Thoracic aorta (tissue), 2 donors: ENCODE measurements at regions not wholly inside any gene's neighbourhood (a gene's known extent, or its start where the extent isn't known, plus 50 kb on each side); places are given as distances from the start of the nearest gene placed in this dataset.
"Not testable (repeated sequence)": the region's sequence is repeated elsewhere in the genome, so short reads cannot be mapped to it uniquely, and the experiment has no call there.

Source experiments
- ATAC-seq: fragments of 150-250 bp; one replicate; pipeline ENCODE4 v1.8.0; 2017; ENCODE audit warnings: low read depth; ENCODE audit not compliant: insufficient number of reproducible peaks, low FRiP score
- DNase-seq: peaks from one replicate; pipeline ENCODE4 v3.0.0-alpha.2; 2020; ENCODE audit warnings: low spot score
- H3K27ac ChIP-seq, 2 donors: fragments of 200-600 bp; sonication (generic); 1 replicate in 1 of 2; 2 replicates in 1 of 2; pipeline ENCODE4 v1.5.1; 2016; ENCODE audit warnings: mild to moderate bottlenecking in 2 of 2, moderate library complexity in 2 of 2
- H3K27me3 ChIP-seq: fragments of 200-600 bp; sonication (generic); replicated peaks from 2 replicates; pipeline ENCODE4 v1.6.0; 2016; ENCODE audit warnings: mild to moderate bottlenecking; ENCODE audit not compliant: insufficient read depth
- H3K36me3 ChIP-seq: fragments of 200-600 bp; sonication (generic); one replicate; pipeline ENCODE4 v1.5.1; 2016
- H3K4me1 ChIP-seq, 2 donors: fragments of 200-600 bp; sonication (generic); 1 replicate in 1 of 2; 2 replicates in 1 of 2; pipeline versions ENCODE4 v1.5.1 to v1.6.0; 2016; ENCODE audit warnings: low read depth in 2 of 2, mild to moderate bottlenecking in 1 of 2; ENCODE audit not compliant: control insufficient read depth in 1 of 2
- H3K4me3 ChIP-seq: fragments of 200-600 bp; sonication (generic); 2 replicates; pipeline ENCODE4 v1.5.1; 2016; ENCODE audit warnings: mild to moderate bottlenecking
- H3K9me3 ChIP-seq: fragments of 200-600 bp; sonication (generic); 2 replicates; pipeline ENCODE4 v1.5.1; 2016
- CTCF ChIP-seq: fragments of 200-600 bp; sonication (generic); IDR thresholded peaks from one replicate; pipeline ENCODE4 v1.5.1; 2019; ENCODE audit warnings: antibody characterized with exemption

DNA sequence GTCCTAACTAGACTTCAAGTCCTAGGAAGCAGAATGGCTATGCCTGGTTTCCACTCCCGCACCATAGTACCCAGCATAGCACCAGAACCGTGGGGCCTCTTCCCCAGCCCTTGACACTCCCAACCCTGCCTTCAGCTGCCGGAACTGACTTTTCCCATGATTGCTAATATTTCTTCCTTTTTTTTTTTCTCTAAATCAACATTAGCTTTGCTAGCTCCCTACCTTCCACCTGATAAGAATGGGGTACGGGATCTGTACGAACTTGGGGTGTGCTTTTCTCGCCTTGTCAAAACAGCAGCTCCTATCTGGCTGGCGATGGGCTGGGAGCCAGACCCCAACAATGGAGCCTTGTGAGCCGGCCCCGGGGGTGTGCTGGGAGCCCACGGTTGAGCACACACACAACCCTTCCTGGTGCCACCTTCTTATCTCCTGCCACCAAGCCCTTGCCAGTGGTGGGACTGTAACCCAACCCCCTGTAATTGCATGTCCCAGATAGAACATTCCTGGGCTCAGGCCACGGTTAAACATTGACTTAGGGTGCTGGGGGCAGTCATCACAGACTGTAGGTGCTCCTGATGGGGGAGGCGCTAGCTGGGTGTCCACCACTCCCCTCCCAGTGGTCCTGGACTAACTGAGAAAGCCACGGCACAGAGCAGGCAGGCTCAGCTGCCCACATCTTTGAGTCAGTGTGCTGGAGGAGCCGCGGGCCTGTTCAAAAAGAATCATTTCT, 213.0 kb upstream of the HAAO start:
- no peaks in the 10 kb centered on the region for H3K27me3 ChIP-seq
- no peak overlapping the region for H3K27ac ChIP-seq
- H3K4me3 ChIP-seq: no peak overlapping the region
- no peaks in the 10 kb centered on the region for H3K36me3 ChIP-seq
- TF ChIP-seq CTCF: no peak
- no peaks in the 10 kb centered on the region for H3K9me3 ChIP-seq
- no peak for ATAC-seq
- H3K4me1 ChIP-seq: no peaks in the 10 kb centered on the region
- no peak for DNase-seq

GRCh38 chr2:43004879-43005244, 212.5 kb upstream of the HAAO start:
- Histone ChIP-seq H3K36me3 (no peaks in the 10 kb centered on the region), H3K27me3 (no peaks in the 10 kb centered on the region), H3K27ac (no peak overlapping the region), H3K4me1 (no peaks in the 10 kb centered on the region), H3K9me3 (no peaks in the 10 kb centered on the region), H3K4me3 (no peak overlapping the region)
- ATAC-seq: no peak
- no peak for TF ChIP-seq CTCF
- DNase-seq: no peak

DNA sequence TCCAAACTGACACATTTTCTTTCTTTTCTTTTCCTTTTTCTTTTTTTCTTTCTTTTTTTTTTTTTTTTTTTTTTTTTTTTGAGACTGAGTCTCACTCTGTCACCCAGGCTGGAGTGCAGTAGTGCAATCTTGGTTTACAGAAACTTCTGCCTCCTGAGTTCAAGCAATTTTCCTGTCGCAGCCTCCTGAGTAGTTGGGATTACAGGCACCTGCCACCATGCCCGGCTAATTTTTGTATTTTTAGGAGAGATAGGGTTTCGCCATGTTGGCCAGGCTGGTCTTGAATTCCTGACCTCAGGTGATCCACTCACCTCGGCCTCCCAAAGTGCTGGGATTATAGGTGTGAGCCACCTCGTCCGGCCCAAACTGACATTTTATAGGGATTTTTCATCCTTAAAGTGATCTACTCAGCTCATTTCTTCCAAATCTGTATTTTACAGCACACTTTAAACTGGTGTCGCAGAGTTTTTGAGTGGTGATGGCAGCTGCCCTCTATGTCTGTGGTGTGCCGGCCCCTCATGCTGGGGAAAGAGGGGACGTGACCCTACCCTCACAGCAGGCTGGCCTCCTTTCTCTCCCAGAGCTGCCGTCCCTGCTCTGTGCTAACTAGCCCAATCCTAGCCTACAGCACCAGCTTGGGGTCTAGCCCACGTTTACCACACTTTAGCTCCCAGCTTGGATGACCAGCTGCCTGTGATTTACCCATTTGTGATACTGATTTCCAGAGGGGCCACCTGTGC, 211.9 kb upstream of the HAAO start:
- ATAC-seq, DNase-seq, H3K27ac ChIP-seq, H3K4me3 ChIP-seq, H3K9me3 ChIP-seq, H3K27me3 ChIP-seq, H3K4me1 ChIP-seq, H3K36me3 ChIP-seq: not testable (repeated sequence)

GRCh38 chr2:43003702-43004101, 211.3 kb upstream of the HAAO start:
- DNase-seq (no peak), ATAC-seq (no peak)
- Histone ChIP-seq H3K36me3 (no peaks in the 10 kb centered on the region), H3K4me1 (no peaks in the 10 kb centered on the region), H3K4me3 (no peak overlapping the region), H3K27me3 (no peaks in the 10 kb centered on the region), H3K9me3 (no peaks in the 10 kb centered on the region), H3K27ac (no peak overlapping the region)
- TF ChIP-seq CTCF: no peak

- no peak for DNase-seq
- no peak for TF ChIP-seq CTCF
- H3K4me1 ChIP-seq: no peaks in the 10 kb centered on the region
These were observed 209.5 kb upstream of the HAAO start for GRCh38 chr2:43001787-43002468.

More at GRCh38 chr2:43001787-43002468, 209.5 kb upstream of the HAAO start:
- no peak overlapping the region for H3K27ac ChIP-seq
- no peaks in the 10 kb centered on the region for H3K27me3 ChIP-seq
- no peak for ATAC-seq
- H3K9me3 ChIP-seq: no peaks in the 10 kb centered on the region
- H3K4me3 ChIP-seq: no peak overlapping the region
- H3K36me3 ChIP-seq: no peaks in the 10 kb centered on the region
